ENCODE measurements at regions not wholly inside any gene's neighbourhood (a gene's known extent, or its start where the extent isn't known, plus 50 kb on each side); places are given as distances from the start of the nearest gene placed in this dataset.

GRCh38 chr9:105890046-105890822 lies 195.9 kb downstream of the TMEM38B start:
- no peaks in the 10 kb centered on the region for H3K27me3 ChIP-seq
- H3K4me2 ChIP-seq = no peak overlapping the region
- Mint-ChIP-seq H3K4me3 (no peak overlapping the region), H3K36me3 (peaks cover under 1% of the 10 kb centered on the region), H3K9me3 (no peaks in the 10 kb centered on the region), H3K27me3 (ENCODE audit: insufficient read depth, low read depth) (no peaks in the 10 kb centered on the region), H3K4me1 (peaks cover 8% of the 10 kb centered on the region), H3K27ac (no peak overlapping the region)
- H3K79me2 ChIP-seq (ENCODE audit: low read depth) = no peaks in the 10 kb centered on the region
- no peak for DNase-seq (ENCODE audit: low spot score)
- H3K27ac ChIP-seq = no peak overlapping the region
- no peaks in the 10 kb centered on the region for H3K9me3 ChIP-seq (ENCODE audit: low read depth)
- H4K20me1 ChIP-seq (ENCODE audit: low read depth) = no peaks in the 10 kb centered on the region
- no peak overlapping the region for H2AFZ ChIP-seq (replicated peaks)
- TF ChIP-seq, protein P1, sequence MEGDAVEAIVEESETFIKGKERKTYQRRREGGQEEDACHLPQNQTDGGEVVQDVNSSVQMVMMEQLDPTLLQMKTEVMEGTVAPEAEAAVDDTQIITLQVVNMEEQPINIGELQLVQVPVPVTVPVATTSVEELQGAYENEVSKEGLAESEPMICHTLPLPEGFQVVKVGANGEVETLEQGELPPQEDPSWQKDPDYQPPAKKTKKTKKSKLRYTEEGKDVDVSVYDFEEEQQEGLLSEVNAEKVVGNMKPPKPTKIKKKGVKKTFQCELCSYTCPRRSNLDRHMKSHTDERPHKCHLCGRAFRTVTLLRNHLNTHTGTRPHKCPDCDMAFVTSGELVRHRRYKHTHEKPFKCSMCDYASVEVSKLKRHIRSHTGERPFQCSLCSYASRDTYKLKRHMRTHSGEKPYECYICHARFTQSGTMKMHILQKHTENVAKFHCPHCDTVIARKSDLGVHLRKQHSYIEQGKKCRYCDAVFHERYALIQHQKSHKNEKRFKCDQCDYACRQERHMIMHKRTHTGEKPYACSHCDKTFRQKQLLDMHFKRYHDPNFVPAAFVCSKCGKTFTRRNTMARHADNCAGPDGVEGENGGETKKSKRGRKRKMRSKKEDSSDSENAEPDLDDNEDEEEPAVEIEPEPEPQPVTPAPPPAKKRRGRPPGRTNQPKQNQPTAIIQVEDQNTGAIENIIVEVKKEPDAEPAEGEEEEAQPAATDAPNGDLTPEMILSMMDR (IDR thresholded peaks at IDR 0.05) = no peak
- TF ChIP-seq EZH2phosphoT487 (IDR thresholded peaks at IDR 0.05) (no peak), EZH2 (IDR thresholded peaks at IDR 0.05) (no peak)
- no peaks in the 10 kb centered on the region for H3F3A ChIP-seq (ENCODE audit: low read depth)
- peaks cover 3% of the 10 kb centered on the region for H3K4me1 ChIP-seq
- no peak overlapping the region for H3K4me3 ChIP-seq
- H3K36me3 ChIP-seq = no peaks in the 10 kb centered on the region
- no peak overlapping the region for H3K9ac ChIP-seq

GRCh38 chr9:105900123-105900522 lies 205.8 kb downstream of the TMEM38B start:
- no peaks in the 10 kb centered on the region for H3K79me2 ChIP-seq (ENCODE audit: low read depth)
- H3K36me3 ChIP-seq = no peaks in the 10 kb centered on the region
- Mint-ChIP-seq H3K27ac (no peak overlapping the region), H3K4me1 (peaks cover 9% of the 10 kb centered on the region), H3K9me3 (peaks cover 13% of the 10 kb centered on the region), H3K27me3 (ENCODE audit: insufficient read depth, low read depth) (peaks cover 10% of the 10 kb centered on the region), H3K4me3 (no peak overlapping the region), H3K36me3 (peaks cover 2% of the 10 kb centered on the region)
- no peaks in the 10 kb centered on the region for H3F3A ChIP-seq (ENCODE audit: low read depth)
- no peak overlapping the region for H3K4me3 ChIP-seq
- no peak overlapping the region for H3K4me2 ChIP-seq
- TF ChIP-seq EZH2phosphoT487 (IDR thresholded peaks at IDR 0.05) = no peak
- no peak for TF ChIP-seq EZH2 (IDR thresholded peaks at IDR 0.05)
- TF ChIP-seq, protein P1 (IDR thresholded peaks at IDR 0.05) = no peak
- no peak overlapping the region for H3K9ac ChIP-seq
- H4K20me1 ChIP-seq (ENCODE audit: low read depth) = no peaks in the 10 kb centered on the region
- no peak for DNase-seq (ENCODE audit: low spot score)
- H2AFZ ChIP-seq (replicated peaks) = peak overlapping the region; percentile 7
- H3K27me3 ChIP-seq = no peaks in the 10 kb centered on the region
- no peaks in the 10 kb centered on the region for H3K4me1 ChIP-seq
- no peaks in the 10 kb centered on the region for H3K9me3 ChIP-seq (ENCODE audit: low read depth)
- H3K27ac ChIP-seq = no peak overlapping the region

GRCh38 chr9:105901514-105902109 lies 207.3 kb downstream of the TMEM38B start:
- Mint-ChIP-seq H3K9me3 (peaks cover 16% of the 10 kb centered on the region), H3K4me1 (peaks cover 9% of the 10 kb centered on the region), H3K27ac (peak overlapping the region; percentile 39), H3K4me3 (no peak overlapping the region), H3K27me3 (ENCODE audit: insufficient read depth, low read depth) (peaks cover 10% of the 10 kb centered on the region), H3K36me3 (no peaks in the 10 kb centered on the region)
- no peaks in the 10 kb centered on the region for H3K27me3 ChIP-seq
- H3K4me2 ChIP-seq = no peak overlapping the region
- H3K9me3 ChIP-seq (ENCODE audit: low read depth) = no peaks in the 10 kb centered on the region
- no peak overlapping the region for H3K27ac ChIP-seq
- no peak overlapping the region for H3K9ac ChIP-seq
- H3K4me3 ChIP-seq = no peak overlapping the region
- H3K4me1 ChIP-seq = no peaks in the 10 kb centered on the region
- peak; percentile 83 for DNase-seq (ENCODE audit: low spot score)
- no peak for TF ChIP-seq EZH2 (IDR thresholded peaks at IDR 0.05)
- TF ChIP-seq, protein P1 (IDR thresholded peaks at IDR 0.05) = peak; percentile 88
- TF ChIP-seq EZH2phosphoT487 (IDR thresholded peaks at IDR 0.05) = no peak
- H4K20me1 ChIP-seq (ENCODE audit: low read depth) = no peaks in the 10 kb centered on the region
- peak overlapping the region; percentile 68 for H2AFZ ChIP-seq (replicated peaks)
- no peaks in the 10 kb centered on the region for H3F3A ChIP-seq (ENCODE audit: low read depth)
- no peaks in the 10 kb centered on the region for H3K79me2 ChIP-seq (ENCODE audit: low read depth)
- no peaks in the 10 kb centered on the region for H3K36me3 ChIP-seq

Measured in neural progenitor cell (in vitro differentiated cells).